ENCODE measurements at regions not wholly inside any gene's neighbourhood (a gene's known extent, or its start where the extent isn't known, plus 50 kb on each side); places are given as distances from the start of the nearest gene placed in this dataset.

DNA sequence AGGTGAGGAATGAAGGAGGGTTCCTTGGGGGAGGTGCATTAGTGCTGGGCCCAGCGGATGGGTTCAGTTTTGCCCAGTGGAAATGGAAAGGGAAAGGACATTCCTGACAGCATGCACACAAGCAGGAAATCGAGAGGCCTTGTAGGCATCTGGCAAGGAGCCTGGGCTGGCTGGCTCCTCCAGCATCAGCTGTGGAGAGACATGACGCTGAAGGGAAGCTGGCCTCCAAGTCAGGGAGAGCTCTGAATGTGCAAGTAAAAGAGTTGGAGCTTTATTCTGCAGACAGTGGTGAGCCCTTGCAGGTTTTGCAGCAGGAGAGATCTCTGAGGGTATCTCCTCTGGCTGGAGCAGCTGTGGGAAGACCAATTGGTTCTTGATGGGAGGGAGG is 154.3 kb downstream of the MRPL14 start:
- Histone ChIP-seq H3K27me3 (no peaks in the 10 kb centered on the region), H3K4me3 (no peak overlapping the region), H3K36me3 (no peaks in the 10 kb centered on the region), H3K9me3 (no peaks in the 10 kb centered on the region), H3K27ac (peak overlapping the region; percentile 76 to 89 (median 82)), H3K4me1 (peaks cover 32 to 37% of the 10 kb centered on the region in 2 donors)
- TF ChIP-seq, protein P1, sequence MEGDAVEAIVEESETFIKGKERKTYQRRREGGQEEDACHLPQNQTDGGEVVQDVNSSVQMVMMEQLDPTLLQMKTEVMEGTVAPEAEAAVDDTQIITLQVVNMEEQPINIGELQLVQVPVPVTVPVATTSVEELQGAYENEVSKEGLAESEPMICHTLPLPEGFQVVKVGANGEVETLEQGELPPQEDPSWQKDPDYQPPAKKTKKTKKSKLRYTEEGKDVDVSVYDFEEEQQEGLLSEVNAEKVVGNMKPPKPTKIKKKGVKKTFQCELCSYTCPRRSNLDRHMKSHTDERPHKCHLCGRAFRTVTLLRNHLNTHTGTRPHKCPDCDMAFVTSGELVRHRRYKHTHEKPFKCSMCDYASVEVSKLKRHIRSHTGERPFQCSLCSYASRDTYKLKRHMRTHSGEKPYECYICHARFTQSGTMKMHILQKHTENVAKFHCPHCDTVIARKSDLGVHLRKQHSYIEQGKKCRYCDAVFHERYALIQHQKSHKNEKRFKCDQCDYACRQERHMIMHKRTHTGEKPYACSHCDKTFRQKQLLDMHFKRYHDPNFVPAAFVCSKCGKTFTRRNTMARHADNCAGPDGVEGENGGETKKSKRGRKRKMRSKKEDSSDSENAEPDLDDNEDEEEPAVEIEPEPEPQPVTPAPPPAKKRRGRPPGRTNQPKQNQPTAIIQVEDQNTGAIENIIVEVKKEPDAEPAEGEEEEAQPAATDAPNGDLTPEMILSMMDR (IDR thresholded peaks at IDR 0.05 in 4 of 5, conservative IDR thresholded peaks at IDR 0.05 in 1 of 5), result no peak
- TF ChIP-seq POLR2A (IDR thresholded peaks at IDR 0.05), result no peak
- ATAC-seq (peak; percentile 91 to 94), DNase-seq (peak; percentile 76 to 93)
- in situ Hi-C loops (cut with MboI; ENCODE audit: low sequenced_read_pairs in 4 of 4), result no loop called here
- intact Hi-C loops (cut with DNase I; ENCODE audit: low total_unique reads), result no loop called here

- in situ Hi-C loops (cut with MboI; ENCODE audit: low sequenced_read_pairs in 4 of 4), result no loop called here
- ATAC-seq, result peak; percentile 16 to 45
These were observed 154.9 kb downstream of the MRPL14 start for GRCh38 chr6:43972179-43972912.

DNA sequence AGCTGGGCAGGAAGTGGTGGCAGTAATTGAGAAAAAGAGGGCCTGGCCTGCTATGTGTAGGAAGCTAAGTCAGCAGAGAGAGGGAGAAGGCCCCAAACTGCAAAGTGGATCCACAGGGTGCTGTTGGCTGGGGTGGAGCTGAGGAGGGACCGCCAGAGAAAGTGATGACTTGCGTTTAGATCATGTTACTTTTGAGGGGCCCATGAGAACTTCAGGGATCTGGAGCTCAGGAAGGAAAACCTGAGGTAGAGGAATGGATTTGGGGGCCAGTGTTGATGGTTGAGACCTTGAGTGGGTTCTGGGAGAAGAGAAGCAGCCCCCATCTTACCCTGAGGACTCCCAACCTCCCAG is 155.5 kb downstream of the MRPL14 start:
- DNase-seq (no peak), ATAC-seq (no peak)
- H3K9me3 ChIP-seq, result no peaks in the 10 kb centered on the region
- H3K27me3 ChIP-seq, result no peaks in the 10 kb centered on the region
- intact Hi-C loops (cut with DNase I; ENCODE audit: low total_unique reads) (no loop called here), in situ Hi-C loops (cut with MboI; ENCODE audit: low sequenced_read_pairs in 4 of 4) (no loop called here)
- H3K36me3 ChIP-seq, result no peaks in the 10 kb centered on the region
- TF ChIP-seq, protein P1 (IDR thresholded peaks at IDR 0.05 in 4 of 5, conservative IDR thresholded peaks at IDR 0.05 in 1 of 5), result no peak
- no peak for TF ChIP-seq POLR2A (IDR thresholded peaks at IDR 0.05)
- H3K4me3 ChIP-seq, result no peak overlapping the region
- H3K4me1 ChIP-seq, result peaks cover 32 to 37% of the 10 kb centered on the region in 2 donors
- H3K27ac ChIP-seq, result peak overlapping the region; percentile 76 to 89 (median 82)

More at GRCh38 chr6:43972179-43972912, 154.9 kb downstream of the MRPL14 start:
- Histone ChIP-seq H3K9me3 (no peaks in the 10 kb centered on the region), H3K27ac (peak overlapping the region; percentile 76 to 89 (median 82)), H3K36me3 (no peaks in the 10 kb centered on the region), H3K4me3 (no peak overlapping the region), H3K4me1 (peaks cover 32 to 37% of the 10 kb centered on the region in 2 donors), H3K27me3 (no peaks in the 10 kb centered on the region)
- intact Hi-C loops (cut with DNase I; ENCODE audit: low total_unique reads), result no loop called here
- TF ChIP-seq POLR2A (IDR thresholded peaks at IDR 0.05), result no peak
- TF ChIP-seq, protein P1 (IDR thresholded peaks at IDR 0.05 in 4 of 5, conservative IDR thresholded peaks at IDR 0.05 in 1 of 5), result no peak
- no peak for DNase-seq

- H3K4me3 ChIP-seq, result no peak overlapping the region
- ATAC-seq, result peak; percentile 19 to 57
- peaks cover 32 to 37% of the 10 kb centered on the region in 2 donors for H3K4me1 ChIP-seq
- H3K36me3 ChIP-seq, result no peaks in the 10 kb centered on the region
- intact Hi-C loops (cut with DNase I; ENCODE audit: low total_unique reads) (no loop called here), in situ Hi-C loops (cut with MboI; ENCODE audit: low sequenced_read_pairs in 4 of 4) (no loop called here)
- no peak for TF ChIP-seq POLR2A (IDR thresholded peaks at IDR 0.05)
- TF ChIP-seq, protein P1 (IDR thresholded peaks at IDR 0.05 in 4 of 5, conservative IDR thresholded peaks at IDR 0.05 in 1 of 5), result no peak
- H3K9me3 ChIP-seq, result no peaks in the 10 kb centered on the region
- DNase-seq, result peak; percentile 65 to 67
- no peaks in the 10 kb centered on the region for H3K27me3 ChIP-seq
- peak overlapping the region; percentile 76 to 89 (median 82) for H3K27ac ChIP-seq
These were observed 156.1 kb downstream of the MRPL14 start for GRCh38 chr6:43970913-43971775.
